ENCODE measurements at regions not wholly inside any gene's neighbourhood (a gene's known extent, or its start where the extent isn't known, plus 50 kb on each side); places are given as distances from the start of the nearest gene placed in this dataset.

GRCh38 chr4:136653640-136654406, 878.5 kb downstream of the PCDH18 start:
- no peak for DNase-seq (ENCODE audit: low spot score)

- DNase-seq (ENCODE audit: low spot score), result no peak
Measured at GRCh38 chr4:136651932-136652331, 880.4 kb downstream of the PCDH18 start.

DNA sequence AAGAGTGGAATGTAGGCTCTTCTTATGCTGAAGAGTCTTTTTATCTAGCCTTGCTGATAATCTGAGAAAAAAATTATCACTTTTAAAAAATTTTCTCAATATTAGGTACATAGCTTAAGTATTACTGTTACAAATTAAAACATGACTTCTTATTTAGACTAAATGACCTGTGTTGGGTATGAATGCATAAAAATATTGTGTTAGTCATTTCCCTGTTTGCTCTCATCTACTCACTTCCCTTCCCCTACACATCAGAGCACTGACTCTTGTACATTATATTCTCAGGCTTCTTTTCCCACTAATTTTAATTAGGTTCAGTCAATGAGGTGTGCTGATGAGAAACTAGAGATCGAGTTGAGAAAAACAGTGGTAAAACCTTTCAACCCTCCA, 881.0 kb downstream of the PCDH18 start:
- no peak for DNase-seq (ENCODE audit: low spot score)

- no peak for DNase-seq (ENCODE audit: low spot score)
Measured at GRCh38 chr4:136650541-136651277, 881.6 kb downstream of the PCDH18 start.

DNA sequence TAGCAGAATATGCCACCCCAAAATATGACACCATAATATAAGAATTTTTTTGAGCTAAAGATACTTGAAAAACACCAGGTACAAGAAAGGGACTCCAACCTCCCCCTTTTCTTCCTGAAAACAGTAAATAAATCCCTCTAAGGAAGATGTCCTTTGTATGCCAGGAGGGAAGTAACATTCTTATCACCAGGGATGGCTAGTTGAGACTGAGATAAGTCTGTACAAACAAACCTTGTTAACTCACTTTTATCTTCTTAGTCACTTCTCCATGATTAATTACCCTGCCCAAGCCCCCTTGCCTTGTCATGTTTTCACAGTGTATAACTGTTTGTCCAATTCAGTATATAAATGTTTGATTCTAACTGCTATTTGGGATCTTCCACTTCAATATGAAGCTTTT, 888.0 kb downstream of the PCDH18 start:
- no peak for DNase-seq (ENCODE audit: low spot score)

DNA sequence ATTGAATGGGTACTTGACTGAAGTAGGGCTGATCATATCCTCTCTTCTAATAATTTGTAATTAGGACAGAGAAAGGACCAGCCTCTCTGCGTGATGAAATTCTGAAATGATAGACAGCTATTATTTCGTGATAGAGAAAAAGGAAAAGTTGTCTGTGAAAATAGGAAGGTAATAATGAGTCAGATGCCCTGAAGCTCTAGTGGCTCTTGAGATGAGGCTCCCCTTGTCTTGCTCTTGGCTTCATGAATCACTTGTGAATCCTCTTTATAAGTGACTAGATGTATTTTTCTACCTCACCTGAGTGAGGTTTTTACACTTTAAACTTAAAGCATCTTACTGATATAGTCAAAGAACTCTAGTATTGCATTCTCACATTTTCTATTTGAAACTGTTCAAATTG, 888.9 kb downstream of the PCDH18 start:
- DNase-seq (ENCODE audit: low spot score), result no peak

DNA sequence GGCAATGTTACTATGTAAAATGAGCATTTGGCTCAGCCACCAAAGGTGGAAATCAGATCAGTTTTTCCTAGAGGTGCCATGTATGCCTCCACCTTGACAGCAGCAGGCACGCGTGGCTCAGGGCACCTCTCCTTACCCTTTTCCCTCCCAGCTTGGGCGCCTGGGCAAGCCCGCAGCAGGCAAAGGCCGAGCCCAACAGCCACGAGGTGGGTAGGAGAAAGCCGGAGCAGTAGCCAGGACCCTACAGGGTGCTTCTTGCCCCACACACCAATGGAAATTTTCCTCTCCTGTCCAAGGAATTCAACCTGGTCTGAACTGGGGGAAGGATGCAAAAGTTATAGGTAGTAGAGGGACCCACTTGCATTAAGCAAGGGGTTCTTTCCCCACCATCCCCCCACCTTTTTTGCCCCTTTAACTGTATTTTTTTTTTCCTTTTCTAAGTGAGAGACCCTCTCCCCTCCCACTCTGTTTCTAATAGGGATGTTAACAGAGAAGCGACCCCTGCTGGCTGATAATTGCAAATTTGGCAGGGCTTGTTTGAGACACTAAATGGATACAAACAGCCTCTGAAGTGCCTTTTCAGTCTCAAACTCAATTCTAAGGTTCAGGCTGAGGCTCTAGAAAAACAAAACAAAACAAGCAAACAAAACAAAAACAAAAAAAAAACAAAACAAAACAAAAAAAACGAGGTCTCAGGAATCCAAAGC, 895.1 kb downstream of the PCDH18 start:
- no peak for DNase-seq (ENCODE audit: low spot score)

DNA sequence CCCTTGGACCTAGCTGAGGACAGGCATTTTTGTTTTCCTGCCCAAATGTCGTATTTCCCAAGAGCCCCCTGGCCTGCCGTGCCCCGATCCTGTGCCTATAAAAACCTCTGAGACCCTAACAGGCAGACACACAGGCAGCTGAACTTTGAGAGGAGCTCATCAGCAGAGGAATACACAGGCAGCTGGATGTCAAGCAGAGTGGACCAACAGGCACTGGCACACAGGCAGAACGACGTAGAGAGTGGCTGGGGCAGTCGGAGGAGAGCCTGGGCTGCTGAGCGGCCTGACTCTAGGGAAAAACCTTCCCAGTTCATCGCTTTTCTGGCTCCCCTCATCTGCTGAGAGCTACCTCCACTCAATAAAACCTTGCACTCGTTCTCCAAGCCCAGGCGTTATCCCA, 896.1 kb downstream of the PCDH18 start:
- no peak for DNase-seq (ENCODE audit: low spot score)

GRCh38 chr4:136634121-136634520, 898.2 kb downstream of the PCDH18 start:
- DNase-seq (ENCODE audit: low spot score), result no peak

GRCh38 chr4:136599890-136600289, 932.4 kb downstream of the PCDH18 start:
- no peak for DNase-seq (ENCODE audit: low spot score)

GRCh38 chr4:136590440-136590839, 941.9 kb downstream of the PCDH18 start:
- no peak for DNase-seq (ENCODE audit: low spot score)

DNA sequence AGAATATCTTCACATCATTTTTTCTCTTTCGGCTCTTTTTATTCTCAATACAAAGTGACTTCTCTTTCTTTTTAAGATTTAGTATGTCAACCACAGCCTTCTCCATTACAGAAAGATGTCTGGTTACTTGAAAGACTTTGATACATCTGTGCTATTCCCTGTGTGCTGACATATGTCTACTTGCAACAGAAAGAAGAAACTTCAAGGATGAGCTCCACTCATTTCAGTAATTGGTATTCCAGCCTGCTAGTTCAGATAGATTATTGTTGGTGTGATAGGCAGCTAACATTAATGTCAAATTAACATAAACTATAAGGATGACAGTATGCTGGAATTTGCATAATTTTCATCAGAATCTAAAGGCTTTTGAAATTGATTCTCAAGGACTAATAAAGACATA, 948.7 kb downstream of the PCDH18 start:
- DNase-seq (ENCODE audit: low spot score), result no peak

- no peak for DNase-seq (ENCODE audit: low spot score)
Measured at GRCh38 chr4:136581119-136581518, 951.2 kb downstream of the PCDH18 start.

- no peak for DNase-seq (ENCODE audit: low spot score)
Measured at GRCh38 chr4:136575146-136575545, 957.1 kb downstream of the PCDH18 start.

GRCh38 chr4:136573460-136573859, 958.8 kb downstream of the PCDH18 start:
- no peak for DNase-seq (ENCODE audit: low spot score)

- no peak for DNase-seq (ENCODE audit: low spot score)
Measured at GRCh38 chr4:136571315-136571714, 961.0 kb downstream of the PCDH18 start.

GRCh38 chr4:136562834-136563233, 969.5 kb downstream of the PCDH18 start:
- DNase-seq (ENCODE audit: low spot score), result no peak

GRCh38 chr4:136558940-136559494, 973.3 kb downstream of the PCDH18 start:
- no peak for DNase-seq (ENCODE audit: low spot score)

DNA sequence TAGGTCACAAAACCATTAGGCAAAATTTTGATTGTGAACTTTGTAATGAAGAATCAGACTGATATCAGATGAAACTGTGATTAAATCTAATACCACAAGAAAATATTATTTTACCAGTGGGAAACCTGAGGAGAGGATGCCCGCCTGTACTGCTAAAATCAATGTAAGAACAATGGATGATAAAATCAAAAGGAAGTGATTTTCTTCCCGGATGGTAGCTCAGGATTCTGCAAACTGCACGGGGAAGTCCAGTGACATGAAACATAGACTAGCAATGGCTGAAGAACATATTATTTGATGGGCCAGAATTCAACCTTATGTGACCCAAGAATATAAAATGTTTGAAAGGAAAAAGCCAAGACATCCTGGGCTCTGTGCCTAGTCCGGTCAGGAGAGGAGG, 974.9 kb downstream of the PCDH18 start:
- DNase-seq (ENCODE audit: low spot score), result no peak

DNA sequence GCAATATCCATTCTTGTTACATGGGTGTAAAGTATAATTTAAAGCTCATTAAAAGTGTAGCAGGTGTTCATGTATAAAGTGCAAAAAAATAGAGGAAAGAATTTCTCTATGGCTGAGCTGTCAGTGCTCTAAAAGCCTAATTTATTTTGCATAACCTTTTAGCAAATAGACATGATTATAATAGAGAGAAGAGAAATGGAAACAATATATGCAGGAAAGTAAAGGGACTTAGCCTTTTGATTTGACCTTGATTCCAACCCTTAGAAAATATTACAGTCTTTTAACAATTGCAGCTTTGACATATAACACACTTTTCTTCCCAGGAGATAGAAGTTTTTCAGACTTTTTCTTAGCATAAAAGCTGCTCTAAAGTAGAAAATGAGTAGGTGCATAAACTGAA, 978.3 kb downstream of the PCDH18 start:
- no peak for DNase-seq (ENCODE audit: low spot score)

GRCh38 chr4:136551753-136552152, 980.5 kb downstream of the PCDH18 start:
- DNase-seq (ENCODE audit: low spot score), result no peak

- DNase-seq (ENCODE audit: low spot score), result no peak
Measured at GRCh38 chr4:136540747-136541146, 991.5 kb downstream of the PCDH18 start.

DNA sequence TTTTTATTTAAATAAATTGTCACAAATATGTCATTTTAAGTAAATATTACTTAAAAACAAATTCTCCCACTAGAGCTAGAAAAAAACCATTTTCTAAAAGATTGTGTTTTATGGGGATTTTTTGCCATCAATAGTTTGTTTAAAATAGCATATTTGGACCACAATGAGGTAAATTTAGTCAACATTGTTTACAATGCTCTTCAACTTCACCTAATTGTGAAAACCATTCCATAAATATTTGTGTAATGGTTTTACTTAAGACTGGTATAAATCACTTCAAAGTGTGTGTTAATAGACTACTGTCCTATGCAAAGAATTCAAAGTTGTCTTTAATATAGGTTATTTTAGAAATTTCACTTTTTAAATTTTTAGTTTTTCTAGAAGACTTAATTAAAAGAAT, 1004.2 kb downstream of the PCDH18 start:
- no peak for DNase-seq (ENCODE audit: low spot score)

All from AG20443 (cell line).